Tibial nerve (tissue), 3 donors: ENCODE measurements at regions not wholly inside any gene's neighbourhood (a gene's known extent, or its start where the extent isn't known, plus 50 kb on each side); places are given as distances from the start of the nearest gene placed in this dataset.

Experiments used
- POLR2A ChIP-seq, 2 donors: fragments of 450-650 bp; IDR thresholded peaks; one replicate each; pipeline ENCODE4 v1.6.1; 2017; ENCODE audit warnings: antibody characterized with exemption in 2 of 2, mild to moderate bottlenecking in 2 of 2, moderate library complexity in 2 of 2
- TF ChIP-seq, protein P1 (sequence below), 5 experiments: fragments of 200-600 bp in 3 of 5; fragments of 450-650 bp in 2 of 5; sonication (generic) in 3 of 5; IDR thresholded peaks; one replicate each; pipeline ENCODE4 v1.5.1; 2016 to 2019; ENCODE audit warnings: antibody characterized with exemption in 5 of 5, mild to moderate bottlenecking in 3 of 5, moderate library complexity in 2 of 5

- TF ChIP-seq, protein P1, sequence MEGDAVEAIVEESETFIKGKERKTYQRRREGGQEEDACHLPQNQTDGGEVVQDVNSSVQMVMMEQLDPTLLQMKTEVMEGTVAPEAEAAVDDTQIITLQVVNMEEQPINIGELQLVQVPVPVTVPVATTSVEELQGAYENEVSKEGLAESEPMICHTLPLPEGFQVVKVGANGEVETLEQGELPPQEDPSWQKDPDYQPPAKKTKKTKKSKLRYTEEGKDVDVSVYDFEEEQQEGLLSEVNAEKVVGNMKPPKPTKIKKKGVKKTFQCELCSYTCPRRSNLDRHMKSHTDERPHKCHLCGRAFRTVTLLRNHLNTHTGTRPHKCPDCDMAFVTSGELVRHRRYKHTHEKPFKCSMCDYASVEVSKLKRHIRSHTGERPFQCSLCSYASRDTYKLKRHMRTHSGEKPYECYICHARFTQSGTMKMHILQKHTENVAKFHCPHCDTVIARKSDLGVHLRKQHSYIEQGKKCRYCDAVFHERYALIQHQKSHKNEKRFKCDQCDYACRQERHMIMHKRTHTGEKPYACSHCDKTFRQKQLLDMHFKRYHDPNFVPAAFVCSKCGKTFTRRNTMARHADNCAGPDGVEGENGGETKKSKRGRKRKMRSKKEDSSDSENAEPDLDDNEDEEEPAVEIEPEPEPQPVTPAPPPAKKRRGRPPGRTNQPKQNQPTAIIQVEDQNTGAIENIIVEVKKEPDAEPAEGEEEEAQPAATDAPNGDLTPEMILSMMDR (IDR thresholded peaks at IDR 0.05), result no peak
- TF ChIP-seq POLR2A (IDR thresholded peaks at IDR 0.05), result no peak
Observed at GRCh38 chr14:21999402-21999801, 325.8 kb upstream of the OR4E1 start.
